ENCODE measurements at regions not wholly inside any gene's neighbourhood (a gene's known extent, or its start where the extent isn't known, plus 50 kb on each side); places are given as distances from the start of the nearest gene placed in this dataset.

GRCh38 chr10:125368146-125368545 is 207.8 kb upstream of the CTBP2 start:
- TF ChIP-seq FOXP2 (optimal IDR thresholded peaks at IDR 0.05; ENCODE audit: control extremely low read depth, extremely low read length, insufficient read depth) (no peak), EZH2 (IDR thresholded peaks at IDR 0.05) (no peak), POLR2AphosphoS5 (IDR thresholded peaks at IDR 0.05; ENCODE audit: borderline replicate concordance, low read depth, low read length) (no peak)

GRCh38 chr10:125363791-125364190 is 203.4 kb upstream of the CTBP2 start:
- TF ChIP-seq POLR2AphosphoS5 (IDR thresholded peaks at IDR 0.05; ENCODE audit: borderline replicate concordance, low read depth, low read length): no peak
- no peak for TF ChIP-seq FOXP2 (optimal IDR thresholded peaks at IDR 0.05; ENCODE audit: control extremely low read depth, extremely low read length, insufficient read depth)
- no peak for TF ChIP-seq EZH2 (IDR thresholded peaks at IDR 0.05)
- DNase-seq (ENCODE audit: low read depth, low spot score): no peak
- Histone ChIP-seq H3K9ac (ENCODE audit: insufficient read length) (no peak overlapping the region), H3K27ac (no peak overlapping the region), H3K4me3 (no peak overlapping the region), H3K9me3 (ENCODE audit: low read depth, low read length) (no peaks in the 10 kb centered on the region), H3K36me3 (ENCODE audit: insufficient read depth, low read length) (no peaks in the 10 kb centered on the region)

More at GRCh38 chr10:125368146-125368545, 207.8 kb upstream of the CTBP2 start:
- Histone ChIP-seq H3K27ac (no peak overlapping the region), H3K36me3 (ENCODE audit: insufficient read depth, low read length) (no peaks in the 10 kb centered on the region), H3K4me3 (no peak overlapping the region), H3K9me3 (ENCODE audit: low read depth, low read length) (no peaks in the 10 kb centered on the region), H3K9ac (ENCODE audit: insufficient read length) (no peak overlapping the region)
- no peak for DNase-seq (ENCODE audit: low read depth, low spot score)

GRCh38 chr10:125362950-125363349 is 202.6 kb upstream of the CTBP2 start:
- no peaks in the 10 kb centered on the region for H3K36me3 ChIP-seq (ENCODE audit: insufficient read depth, low read length)
- H3K27ac ChIP-seq: no peak overlapping the region
- TF ChIP-seq FOXP2 (optimal IDR thresholded peaks at IDR 0.05; ENCODE audit: control extremely low read depth, extremely low read length, insufficient read depth): no peak
- no peak for TF ChIP-seq POLR2AphosphoS5 (IDR thresholded peaks at IDR 0.05; ENCODE audit: borderline replicate concordance, low read depth, low read length)
- no peak for TF ChIP-seq EZH2 (IDR thresholded peaks at IDR 0.05)
- no peaks in the 10 kb centered on the region for H3K9me3 ChIP-seq (ENCODE audit: low read depth, low read length)
- no peak overlapping the region for H3K4me3 ChIP-seq
- no peak for DNase-seq (ENCODE audit: low read depth, low spot score)
- no peak overlapping the region for H3K9ac ChIP-seq (ENCODE audit: insufficient read length)

- no peaks in the 10 kb centered on the region for H3K36me3 ChIP-seq (ENCODE audit: insufficient read depth, low read length)
- no peak overlapping the region for H3K9ac ChIP-seq (ENCODE audit: insufficient read length)
- no peaks in the 10 kb centered on the region for H3K9me3 ChIP-seq (ENCODE audit: low read depth, low read length)
- no peak for DNase-seq (ENCODE audit: low read depth, low spot score)
- TF ChIP-seq EZH2 (IDR thresholded peaks at IDR 0.05) (no peak), FOXP2 (optimal IDR thresholded peaks at IDR 0.05; ENCODE audit: control extremely low read depth, extremely low read length, insufficient read depth) (no peak), POLR2AphosphoS5 (IDR thresholded peaks at IDR 0.05; ENCODE audit: borderline replicate concordance, low read depth, low read length) (no peak)
- H3K4me3 ChIP-seq: no peak overlapping the region
- no peak overlapping the region for H3K27ac ChIP-seq
Measured at GRCh38 chr10:125359401-125359800, 199.0 kb upstream of the CTBP2 start.

- no peak for DNase-seq (ENCODE audit: low read depth, low spot score)
- H3K9me3 ChIP-seq (ENCODE audit: low read depth, low read length): no peaks in the 10 kb centered on the region
- no peak overlapping the region for H3K27ac ChIP-seq
- no peak overlapping the region for H3K4me3 ChIP-seq
- no peak for TF ChIP-seq FOXP2 (optimal IDR thresholded peaks at IDR 0.05; ENCODE audit: control extremely low read depth, extremely low read length, insufficient read depth)
- no peak for TF ChIP-seq POLR2AphosphoS5 (IDR thresholded peaks at IDR 0.05; ENCODE audit: borderline replicate concordance, low read depth, low read length)
- TF ChIP-seq EZH2 (IDR thresholded peaks at IDR 0.05): no peak
- no peaks in the 10 kb centered on the region for H3K36me3 ChIP-seq (ENCODE audit: insufficient read depth, low read length)
- no peak overlapping the region for H3K9ac ChIP-seq (ENCODE audit: insufficient read length)
Measured at GRCh38 chr10:125355657-125356056, 195.3 kb upstream of the CTBP2 start.

GRCh38 chr10:125350519-125350918 is 190.2 kb upstream of the CTBP2 start:
- no peaks in the 10 kb centered on the region for H3K9me3 ChIP-seq (ENCODE audit: low read depth, low read length)
- H3K9ac ChIP-seq (ENCODE audit: insufficient read length): no peak overlapping the region
- no peaks in the 10 kb centered on the region for H3K36me3 ChIP-seq (ENCODE audit: insufficient read depth, low read length)
- no peak overlapping the region for H3K27ac ChIP-seq
- no peak overlapping the region for H3K4me3 ChIP-seq
- no peak for TF ChIP-seq POLR2AphosphoS5 (IDR thresholded peaks at IDR 0.05; ENCODE audit: borderline replicate concordance, low read depth, low read length)
- no peak for TF ChIP-seq FOXP2 (optimal IDR thresholded peaks at IDR 0.05; ENCODE audit: control extremely low read depth, extremely low read length, insufficient read depth)
- no peak for TF ChIP-seq EZH2 (IDR thresholded peaks at IDR 0.05)
- no peak for DNase-seq (ENCODE audit: low read depth, low spot score)

GRCh38 chr10:125348536-125348935 is 188.2 kb upstream of the CTBP2 start:
- Histone ChIP-seq H3K4me3 (no peak overlapping the region), H3K27ac (no peak overlapping the region), H3K9me3 (ENCODE audit: low read depth, low read length) (no peaks in the 10 kb centered on the region), H3K9ac (ENCODE audit: insufficient read length) (no peak overlapping the region), H3K36me3 (ENCODE audit: insufficient read depth, low read length) (no peaks in the 10 kb centered on the region)
- DNase-seq (ENCODE audit: low read depth, low spot score): no peak
- TF ChIP-seq EZH2 (IDR thresholded peaks at IDR 0.05): no peak
- TF ChIP-seq FOXP2 (optimal IDR thresholded peaks at IDR 0.05; ENCODE audit: control extremely low read depth, extremely low read length, insufficient read depth): no peak
- no peak for TF ChIP-seq POLR2AphosphoS5 (IDR thresholded peaks at IDR 0.05; ENCODE audit: borderline replicate concordance, low read depth, low read length)

- Histone ChIP-seq H3K4me3 (no peak overlapping the region), H3K36me3 (ENCODE audit: insufficient read depth, low read length) (no peaks in the 10 kb centered on the region), H3K9me3 (ENCODE audit: low read depth, low read length) (no peaks in the 10 kb centered on the region), H3K27ac (no peak overlapping the region), H3K9ac (ENCODE audit: insufficient read length) (no peak overlapping the region)
- no peak for TF ChIP-seq FOXP2 (optimal IDR thresholded peaks at IDR 0.05; ENCODE audit: control extremely low read depth, extremely low read length, insufficient read depth)
- TF ChIP-seq POLR2AphosphoS5 (IDR thresholded peaks at IDR 0.05; ENCODE audit: borderline replicate concordance, low read depth, low read length): no peak
- TF ChIP-seq EZH2 (IDR thresholded peaks at IDR 0.05): no peak
- no peak for DNase-seq (ENCODE audit: low read depth, low spot score)
Measured at GRCh38 chr10:125344573-125345171, 184.3 kb upstream of the CTBP2 start.

GRCh38 chr10:125343983-125344382 is 183.6 kb upstream of the CTBP2 start:
- no peak for TF ChIP-seq POLR2AphosphoS5 (IDR thresholded peaks at IDR 0.05; ENCODE audit: borderline replicate concordance, low read depth, low read length)
- no peak for TF ChIP-seq FOXP2 (optimal IDR thresholded peaks at IDR 0.05; ENCODE audit: control extremely low read depth, extremely low read length, insufficient read depth)
- TF ChIP-seq EZH2 (IDR thresholded peaks at IDR 0.05): no peak
- no peak for DNase-seq (ENCODE audit: low read depth, low spot score)
- Histone ChIP-seq H3K36me3 (ENCODE audit: insufficient read depth, low read length) (no peaks in the 10 kb centered on the region), H3K27ac (no peak overlapping the region), H3K9me3 (ENCODE audit: low read depth, low read length) (no peaks in the 10 kb centered on the region), H3K9ac (ENCODE audit: insufficient read length) (no peak overlapping the region), H3K4me3 (no peak overlapping the region)

Data from SK-N-MC (cell line).